Suprapubic skin (tissue), 4 donors: ENCODE measurements at regions not wholly inside any gene's neighbourhood (a gene's known extent, or its start where the extent isn't known, plus 50 kb on each side); places are given as distances from the start of the nearest gene placed in this dataset.

Experiments used
- EP300 ChIP-seq: sonication (generic); formaldehyde crosslinking; IDR thresholded peaks from one replicate; pipeline ENCODE4 v1.6.1; 2017; ENCODE audit warnings: antibody characterized with exemption
- POLR2A ChIP-seq, 2 donors: fragments of 450-650 bp; IDR thresholded peaks; one replicate each; pipeline ENCODE4 v1.6.1; 2017; ENCODE audit warnings: antibody characterized with exemption in 2 of 2, mild to moderate bottlenecking in 2 of 2, moderate library complexity in 2 of 2
- POLR2AphosphoS5 ChIP-seq, 3 donors: sonication (generic); formaldehyde crosslinking; IDR thresholded peaks; one replicate each; pipeline ENCODE4 v1.6.1; 2017; ENCODE audit warnings: antibody characterized with exemption in 3 of 3
- TF ChIP-seq, protein P1 (sequence below), 2 donors: fragments of 200-600 bp in 1 of 2; fragments of 450-650 bp in 1 of 2; sonication (generic) in 1 of 2; IDR thresholded peaks; one replicate each; pipeline ENCODE4 v1.5.1; 2016 to 2019; ENCODE audit warnings: antibody characterized with exemption in 2 of 2, mild to moderate bottlenecking in 1 of 2, moderate library complexity in 1 of 2

DNA sequence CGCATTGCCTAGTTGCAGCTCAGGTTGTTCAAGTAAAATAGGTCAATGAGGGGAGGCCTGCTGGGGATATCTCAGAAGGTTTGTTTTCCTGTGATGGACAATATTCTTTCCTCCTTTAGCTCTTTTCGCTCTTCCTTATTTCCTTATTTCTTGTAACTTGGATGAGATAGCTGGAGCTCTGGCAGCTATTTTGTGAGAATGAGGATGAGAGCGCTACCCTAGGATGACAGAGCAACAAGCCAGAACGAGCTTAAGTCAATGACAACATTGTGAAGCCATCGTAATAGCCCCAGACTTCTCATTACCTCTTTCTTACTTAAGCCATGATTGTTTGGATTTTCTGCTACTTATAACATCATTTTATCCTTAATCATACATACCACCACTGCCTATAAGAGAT lies 124.3 kb upstream of the GATB start:
- no peak for TF ChIP-seq EP300
- TF ChIP-seq, protein P1, sequence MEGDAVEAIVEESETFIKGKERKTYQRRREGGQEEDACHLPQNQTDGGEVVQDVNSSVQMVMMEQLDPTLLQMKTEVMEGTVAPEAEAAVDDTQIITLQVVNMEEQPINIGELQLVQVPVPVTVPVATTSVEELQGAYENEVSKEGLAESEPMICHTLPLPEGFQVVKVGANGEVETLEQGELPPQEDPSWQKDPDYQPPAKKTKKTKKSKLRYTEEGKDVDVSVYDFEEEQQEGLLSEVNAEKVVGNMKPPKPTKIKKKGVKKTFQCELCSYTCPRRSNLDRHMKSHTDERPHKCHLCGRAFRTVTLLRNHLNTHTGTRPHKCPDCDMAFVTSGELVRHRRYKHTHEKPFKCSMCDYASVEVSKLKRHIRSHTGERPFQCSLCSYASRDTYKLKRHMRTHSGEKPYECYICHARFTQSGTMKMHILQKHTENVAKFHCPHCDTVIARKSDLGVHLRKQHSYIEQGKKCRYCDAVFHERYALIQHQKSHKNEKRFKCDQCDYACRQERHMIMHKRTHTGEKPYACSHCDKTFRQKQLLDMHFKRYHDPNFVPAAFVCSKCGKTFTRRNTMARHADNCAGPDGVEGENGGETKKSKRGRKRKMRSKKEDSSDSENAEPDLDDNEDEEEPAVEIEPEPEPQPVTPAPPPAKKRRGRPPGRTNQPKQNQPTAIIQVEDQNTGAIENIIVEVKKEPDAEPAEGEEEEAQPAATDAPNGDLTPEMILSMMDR (IDR thresholded peaks at IDR 0.05) = no peak
- no peak for TF ChIP-seq POLR2A (IDR thresholded peaks at IDR 0.05)
- no peak for TF ChIP-seq POLR2AphosphoS5 (IDR thresholded peaks at IDR 0.05)
